ENCODE measurements at regions not wholly inside any gene's neighbourhood (a gene's known extent, or its start where the extent isn't known, plus 50 kb on each side); places are given as distances from the start of the nearest gene placed in this dataset.

DNA sequence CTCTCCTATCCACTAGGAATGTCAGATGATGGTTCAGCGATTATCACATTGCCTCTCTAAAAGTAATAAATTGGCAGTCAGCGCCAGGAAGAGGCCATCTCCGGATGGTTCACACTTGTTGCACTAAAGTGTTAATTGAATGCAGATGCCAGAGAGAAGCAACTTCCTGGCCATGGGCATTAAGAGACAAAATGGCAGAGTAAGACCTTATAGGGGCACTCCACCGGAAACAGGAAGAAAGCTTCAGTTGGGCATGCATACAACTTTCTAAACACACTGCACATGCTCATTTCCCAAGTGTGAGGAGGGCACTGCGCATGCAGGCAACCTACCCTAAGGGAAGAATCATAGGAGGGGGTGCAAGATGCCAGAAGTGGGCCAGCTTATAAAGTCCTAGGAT lies 71.7 kb upstream of the AUTS2 start:
- no peak for TF ChIP-seq POLR2AphosphoS5 (IDR thresholded peaks at IDR 0.05; ENCODE audit: low read depth, low read length)
- TF ChIP-seq, protein P1, sequence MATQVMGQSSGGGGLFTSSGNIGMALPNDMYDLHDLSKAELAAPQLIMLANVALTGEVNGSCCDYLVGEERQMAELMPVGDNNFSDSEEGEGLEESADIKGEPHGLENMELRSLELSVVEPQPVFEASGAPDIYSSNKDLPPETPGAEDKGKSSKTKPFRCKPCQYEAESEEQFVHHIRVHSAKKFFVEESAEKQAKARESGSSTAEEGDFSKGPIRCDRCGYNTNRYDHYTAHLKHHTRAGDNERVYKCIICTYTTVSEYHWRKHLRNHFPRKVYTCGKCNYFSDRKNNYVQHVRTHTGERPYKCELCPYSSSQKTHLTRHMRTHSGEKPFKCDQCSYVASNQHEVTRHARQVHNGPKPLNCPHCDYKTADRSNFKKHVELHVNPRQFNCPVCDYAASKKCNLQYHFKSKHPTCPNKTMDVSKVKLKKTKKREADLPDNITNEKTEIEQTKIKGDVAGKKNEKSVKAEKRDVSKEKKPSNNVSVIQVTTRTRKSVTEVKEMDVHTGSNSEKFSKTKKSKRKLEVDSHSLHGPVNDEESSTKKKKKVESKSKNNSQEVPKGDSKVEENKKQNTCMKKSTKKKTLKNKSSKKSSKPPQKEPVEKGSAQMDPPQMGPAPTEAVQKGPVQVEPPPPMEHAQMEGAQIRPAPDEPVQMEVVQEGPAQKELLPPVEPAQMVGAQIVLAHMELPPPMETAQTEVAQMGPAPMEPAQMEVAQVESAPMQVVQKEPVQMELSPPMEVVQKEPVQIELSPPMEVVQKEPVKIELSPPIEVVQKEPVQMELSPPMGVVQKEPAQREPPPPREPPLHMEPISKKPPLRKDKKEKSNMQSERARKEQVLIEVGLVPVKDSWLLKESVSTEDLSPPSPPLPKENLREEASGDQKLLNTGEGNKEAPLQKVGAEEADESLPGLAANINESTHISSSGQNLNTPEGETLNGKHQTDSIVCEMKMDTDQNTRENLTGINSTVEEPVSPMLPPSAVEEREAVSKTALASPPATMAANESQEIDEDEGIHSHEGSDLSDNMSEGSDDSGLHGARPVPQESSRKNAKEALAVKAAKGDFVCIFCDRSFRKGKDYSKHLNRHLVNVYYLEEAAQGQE (IDR thresholded peaks at IDR 0.05; ENCODE audit: insufficient read depth in 1 of 2, low read depth in 2 of 2, low read length in 2 of 2) = no peak
- no peak for TF ChIP-seq FOXP2 (optimal IDR thresholded peaks at IDR 0.05; ENCODE audit: borderline replicate concordance, extremely low read depth, extremely low read length, insufficient read depth)
- no peak for TF ChIP-seq TAF1 (IDR thresholded peaks at IDR 0.05; ENCODE audit: borderline replicate concordance, insufficient read depth, low read length)
- no peak for TF ChIP-seq SIN3A (IDR thresholded peaks at IDR 0.05; ENCODE audit: borderline replicate concordance, insufficient read depth, low read length)

GRCh38 chr7:69527706-69528105 lies 70.6 kb upstream of the AUTS2 start:
- TF ChIP-seq TAF1 (IDR thresholded peaks at IDR 0.05; ENCODE audit: borderline replicate concordance, insufficient read depth, low read length) (no peak), FOXP2 (optimal IDR thresholded peaks at IDR 0.05; ENCODE audit: borderline replicate concordance, extremely low read depth, extremely low read length, insufficient read depth) (no peak), POLR2AphosphoS5 (IDR thresholded peaks at IDR 0.05; ENCODE audit: low read depth, low read length) (no peak), SIN3A (IDR thresholded peaks at IDR 0.05; ENCODE audit: borderline replicate concordance, insufficient read depth, low read length) (no peak)
- TF ChIP-seq, protein P1 (IDR thresholded peaks at IDR 0.05; ENCODE audit: insufficient read depth in 1 of 2, low read depth in 2 of 2, low read length in 2 of 2) = no peak

DNA sequence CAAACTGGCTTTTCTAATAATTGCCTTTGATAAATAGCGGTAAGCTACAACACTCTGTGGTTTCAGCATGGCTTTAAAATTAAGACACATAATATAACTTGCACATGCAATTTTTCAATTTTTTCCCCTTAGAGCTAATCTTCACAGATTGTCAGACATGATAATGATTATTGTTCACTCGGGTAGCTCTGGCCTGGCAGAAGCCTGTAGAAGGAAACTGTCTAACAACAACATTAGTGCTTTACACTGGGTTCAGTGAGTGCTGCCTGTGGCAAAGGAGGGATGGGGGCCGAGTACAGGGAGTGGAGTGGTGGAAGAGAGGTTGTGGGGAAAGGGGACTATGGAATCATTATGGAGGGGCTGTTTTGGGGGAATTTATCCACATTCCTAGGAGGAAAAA lies 67.2 kb upstream of the AUTS2 start:
- TF ChIP-seq SIN3A (IDR thresholded peaks at IDR 0.05; ENCODE audit: borderline replicate concordance, insufficient read depth, low read length) = no peak
- no peak for TF ChIP-seq TAF1 (IDR thresholded peaks at IDR 0.05; ENCODE audit: borderline replicate concordance, insufficient read depth, low read length)
- TF ChIP-seq, protein P1 (IDR thresholded peaks at IDR 0.05; ENCODE audit: insufficient read depth in 1 of 2, low read depth in 2 of 2, low read length in 2 of 2) = no peak
- TF ChIP-seq POLR2AphosphoS5 (IDR thresholded peaks at IDR 0.05; ENCODE audit: low read depth, low read length) = no peak

GRCh38 chr7:69534461-69535041 lies 63.7 kb upstream of the AUTS2 start:
- TF ChIP-seq FOXP2 (optimal IDR thresholded peaks at IDR 0.05; ENCODE audit: borderline replicate concordance, extremely low read depth, extremely low read length, insufficient read depth) = no peak
- TF ChIP-seq, protein P1 (IDR thresholded peaks at IDR 0.05; ENCODE audit: insufficient read depth in 1 of 2, low read depth in 2 of 2, low read length in 2 of 2) = no peak
- no peak for TF ChIP-seq POLR2AphosphoS5 (IDR thresholded peaks at IDR 0.05; ENCODE audit: low read depth, low read length)
- TF ChIP-seq SIN3A (IDR thresholded peaks at IDR 0.05; ENCODE audit: borderline replicate concordance, insufficient read depth, low read length) = no peak
- TF ChIP-seq TAF1 (IDR thresholded peaks at IDR 0.05; ENCODE audit: borderline replicate concordance, insufficient read depth, low read length) = no peak

- no peak for TF ChIP-seq SIN3A (IDR thresholded peaks at IDR 0.05; ENCODE audit: borderline replicate concordance, insufficient read depth, low read length)
- TF ChIP-seq FOXP2 (optimal IDR thresholded peaks at IDR 0.05; ENCODE audit: borderline replicate concordance, extremely low read depth, extremely low read length, insufficient read depth) = no peak
- TF ChIP-seq POLR2AphosphoS5 (IDR thresholded peaks at IDR 0.05; ENCODE audit: low read depth, low read length) = no peak
- TF ChIP-seq, protein P1 (IDR thresholded peaks at IDR 0.05; ENCODE audit: insufficient read depth in 1 of 2, low read depth in 2 of 2, low read length in 2 of 2) = no peak
- no peak for TF ChIP-seq TAF1 (IDR thresholded peaks at IDR 0.05; ENCODE audit: borderline replicate concordance, insufficient read depth, low read length)
Observed at GRCh38 chr7:69537691-69538090, 60.6 kb upstream of the AUTS2 start.

Measured in PFSK-1 (cell line).